Panc1 (cell line): ENCODE measurements at regions not wholly inside any gene's neighbourhood (a gene's known extent, or its start where the extent isn't known, plus 50 kb on each side); places are given as distances from the start of the nearest gene placed in this dataset.

Source experiments
- CTCF ChIP-seq: fragments of 450-650 bp; IDR thresholded peaks from 2 replicates; pipeline ENCODE4 v1.5.1; 2017; ENCODE audit warnings: mild to moderate bottlenecking
- POLR2AphosphoS5 ChIP-seq: IDR thresholded peaks from 2 replicates; pipeline ENCODE4 v1.6.1; 2012; ENCODE audit warnings: mild to moderate bottlenecking, low read depth, low read length, moderate library complexity
- REST ChIP-seq, 2 experiments: IDR thresholded peaks; 2 replicates each; pipeline ENCODE4 v1.6.1; 2011 to 2012; ENCODE audit warnings: low read depth in 2 of 2, control low read depth in 1 of 2, low read length in 1 of 2, mild to moderate bottlenecking in 1 of 2, moderate library complexity in 1 of 2; ENCODE audit not compliant: insufficient read depth in 1 of 2
- TCF7L2 ChIP-seq: IDR thresholded peaks from 2 replicates; pipeline ENCODE4 v1.6.1; 2011; ENCODE audit warnings: mild to moderate bottlenecking, low read depth, low read length, inconsistent platforms

DNA sequence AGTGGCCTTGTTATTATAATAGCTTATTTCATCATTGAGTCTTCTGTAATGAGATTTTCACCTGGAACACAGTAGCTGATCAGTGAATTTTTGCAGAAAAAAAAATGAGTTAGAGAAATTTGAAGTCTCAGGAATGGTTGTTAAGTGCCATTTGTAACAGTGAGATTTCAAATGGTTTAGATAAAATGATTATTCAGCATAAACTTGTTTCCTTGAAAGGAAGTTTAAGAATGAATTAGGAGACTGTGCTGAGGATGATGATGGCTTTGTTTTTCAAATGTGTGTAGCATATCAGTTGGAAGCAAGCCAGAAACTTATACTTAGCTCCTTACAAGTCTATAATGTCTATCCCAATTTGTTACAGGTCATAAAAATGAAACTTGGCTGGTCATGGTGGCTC, 225.1 kb downstream of the LRRC3B start:
- TF ChIP-seq CTCF (no peak), TCF7L2 (no peak), REST (IDR thresholded peaks at IDR 0.05; ENCODE audit: insufficient read depth in 1 of 2, low read depth in 2 of 2, low read length in 1 of 2) (no peak), POLR2AphosphoS5 (no peak)
